Ishikawa (cell line): ENCODE measurements at regions not wholly inside any gene's neighbourhood (a gene's known extent, or its start where the extent isn't known, plus 50 kb on each side); places are given as distances from the start of the nearest gene placed in this dataset.

ENCODE experiments used
- CEBPB ChIP-seq: IDR thresholded peaks from 2 replicates; pipeline ENCODE4 v1.6.1; 2012
- CREB1 ChIP-seq: IDR thresholded peaks from 2 replicates; pipeline ENCODE4 v1.6.1; 2012; ENCODE audit warnings: low read depth
- FOXM1 ChIP-seq: IDR thresholded peaks from 2 replicates; pipeline ENCODE4 v1.6.1; 2012; ENCODE audit warnings: low read depth, borderline replicate concordance
- TAF1 ChIP-seq: IDR thresholded peaks from 2 replicates; pipeline ENCODE4 v1.6.1; 2012; ENCODE audit warnings: low read depth, mild to moderate bottlenecking
- TCF12 ChIP-seq: IDR thresholded peaks from 2 replicates; pipeline ENCODE4 v1.6.1; 2012; ENCODE audit warnings: low read depth
- TF ChIP-seq, protein P1 (sequence below): IDR thresholded peaks from 2 replicates; pipeline ENCODE4 v1.6.1; 2012; ENCODE audit warnings: low read depth, mild to moderate bottlenecking

DNA sequence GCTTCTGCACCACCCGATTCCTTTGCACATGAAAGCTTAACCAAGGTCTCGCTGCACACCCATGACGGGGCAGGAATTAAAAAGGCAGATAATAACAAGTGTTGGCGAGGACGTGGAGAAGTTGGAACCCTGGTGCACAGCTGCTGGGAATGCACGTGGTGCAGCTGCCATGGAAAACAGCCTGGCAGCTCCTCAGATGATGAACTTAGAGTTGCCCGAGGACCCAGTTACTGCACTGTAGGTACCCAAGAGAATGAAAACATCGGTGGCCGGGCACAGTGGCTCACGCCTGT is 211.6 kb upstream of the CIBAR2 start:
- TF ChIP-seq TAF1 (no peak), CEBPB (no peak), FOXM1 (no peak), CREB1 (no peak), TCF12 (no peak)
- TF ChIP-seq, protein P1, sequence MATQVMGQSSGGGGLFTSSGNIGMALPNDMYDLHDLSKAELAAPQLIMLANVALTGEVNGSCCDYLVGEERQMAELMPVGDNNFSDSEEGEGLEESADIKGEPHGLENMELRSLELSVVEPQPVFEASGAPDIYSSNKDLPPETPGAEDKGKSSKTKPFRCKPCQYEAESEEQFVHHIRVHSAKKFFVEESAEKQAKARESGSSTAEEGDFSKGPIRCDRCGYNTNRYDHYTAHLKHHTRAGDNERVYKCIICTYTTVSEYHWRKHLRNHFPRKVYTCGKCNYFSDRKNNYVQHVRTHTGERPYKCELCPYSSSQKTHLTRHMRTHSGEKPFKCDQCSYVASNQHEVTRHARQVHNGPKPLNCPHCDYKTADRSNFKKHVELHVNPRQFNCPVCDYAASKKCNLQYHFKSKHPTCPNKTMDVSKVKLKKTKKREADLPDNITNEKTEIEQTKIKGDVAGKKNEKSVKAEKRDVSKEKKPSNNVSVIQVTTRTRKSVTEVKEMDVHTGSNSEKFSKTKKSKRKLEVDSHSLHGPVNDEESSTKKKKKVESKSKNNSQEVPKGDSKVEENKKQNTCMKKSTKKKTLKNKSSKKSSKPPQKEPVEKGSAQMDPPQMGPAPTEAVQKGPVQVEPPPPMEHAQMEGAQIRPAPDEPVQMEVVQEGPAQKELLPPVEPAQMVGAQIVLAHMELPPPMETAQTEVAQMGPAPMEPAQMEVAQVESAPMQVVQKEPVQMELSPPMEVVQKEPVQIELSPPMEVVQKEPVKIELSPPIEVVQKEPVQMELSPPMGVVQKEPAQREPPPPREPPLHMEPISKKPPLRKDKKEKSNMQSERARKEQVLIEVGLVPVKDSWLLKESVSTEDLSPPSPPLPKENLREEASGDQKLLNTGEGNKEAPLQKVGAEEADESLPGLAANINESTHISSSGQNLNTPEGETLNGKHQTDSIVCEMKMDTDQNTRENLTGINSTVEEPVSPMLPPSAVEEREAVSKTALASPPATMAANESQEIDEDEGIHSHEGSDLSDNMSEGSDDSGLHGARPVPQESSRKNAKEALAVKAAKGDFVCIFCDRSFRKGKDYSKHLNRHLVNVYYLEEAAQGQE, result no peak
